NB4 (cell line): ENCODE measurements at regions not wholly inside any gene's neighbourhood (a gene's known extent, or its start where the extent isn't known, plus 50 kb on each side); places are given as distances from the start of the nearest gene placed in this dataset.

Experiments
- DNase-seq: peaks from one replicate; pipeline ENCODE4 v3.0.0; 2010; ENCODE audit warnings: low read depth
- H3K4me3 ChIP-seq: one replicate; pipeline ENCODE4 v1.5.1; 2011; ENCODE audit warnings: mild to moderate bottlenecking, low read depth, low read length, moderate library complexity
- CTCF ChIP-seq: IDR thresholded peaks from one replicate; pipeline ENCODE4 v1.5.1; 2012; ENCODE audit warnings: low read depth, low read length
- MAX ChIP-seq: IDR thresholded peaks from 2 replicates; pipeline ENCODE4 v1.6.1; 2011; ENCODE audit warnings: low read depth, low read length
- MYC ChIP-seq: IDR thresholded peaks from 2 replicates; pipeline ENCODE4 v1.6.1; 2011; ENCODE audit warnings: low read depth, low read length
- POLR2A ChIP-seq: IDR thresholded peaks from 2 replicates; pipeline ENCODE4 v1.6.1; 2011; ENCODE audit warnings: mild to moderate bottlenecking; ENCODE audit not compliant: insufficient read length; ENCODE audit errors: extremely low read depth

- TF ChIP-seq MAX, result no peak
- TF ChIP-seq POLR2A, result no peak
- no peak for TF ChIP-seq CTCF
- TF ChIP-seq MYC, result no peak
- no peak overlapping the region for H3K4me3 ChIP-seq
- no peak for DNase-seq
Observed at GRCh38 chrX:134735015-134735414, 62.0 kb downstream of the PABIR2 start.

GRCh38 chrX:134734466-134734952 is 62.5 kb downstream of the PABIR2 start:
- no peak for TF ChIP-seq MAX
- TF ChIP-seq POLR2A, result no peak
- no peak for TF ChIP-seq MYC
- no peak for TF ChIP-seq CTCF
- no peak overlapping the region for H3K4me3 ChIP-seq
- no peak for DNase-seq

- DNase-seq, result no peak
- TF ChIP-seq MAX (no peak), CTCF (no peak), MYC (no peak), POLR2A (no peak)
- H3K4me3 ChIP-seq, result no peak overlapping the region
Observed at GRCh38 chrX:134733591-134733990, 63.4 kb downstream of the PABIR2 start.

GRCh38 chrX:134732676-134733075 is 64.3 kb downstream of the PABIR2 start:
- no peak for DNase-seq
- no peak for TF ChIP-seq POLR2A
- no peak for TF ChIP-seq CTCF
- TF ChIP-seq MAX, result no peak
- no peak for TF ChIP-seq MYC
- no peak overlapping the region for H3K4me3 ChIP-seq

GRCh38 chrX:134732152-134732551 is 64.9 kb downstream of the PABIR2 start:
- no peak for DNase-seq
- no peak overlapping the region for H3K4me3 ChIP-seq
- no peak for TF ChIP-seq CTCF
- no peak for TF ChIP-seq POLR2A
- TF ChIP-seq MYC, result no peak
- TF ChIP-seq MAX, result no peak

- H3K4me3 ChIP-seq, result no peak overlapping the region
- DNase-seq, result peak; percentile 18
- TF ChIP-seq MYC (no peak), CTCF (peak; percentile 26)
Observed at GRCh38 chrX:134727363-134727762, 69.1 kb upstream of the PLAC1 start.
